Uterus (tissue), 2 donors: ENCODE measurements at regions not wholly inside any gene's neighbourhood (a gene's known extent, or its start where the extent isn't known, plus 50 kb on each side); places are given as distances from the start of the nearest gene placed in this dataset.

Source experiments
- POLR2A ChIP-seq, 2 donors: fragments of 450-650 bp; IDR thresholded peaks; one replicate each; pipeline ENCODE4 v1.6.1; 2016; ENCODE audit warnings: antibody characterized with exemption in 2 of 2, mild to moderate bottlenecking in 1 of 2, moderate library complexity in 1 of 2
- TF ChIP-seq, protein P1 (sequence below), 4 experiments: fragments of 200-600 bp in 2 of 4; fragments of 450-650 bp in 2 of 4; sonication (generic) in 2 of 4; IDR thresholded peaks; one replicate each; pipeline ENCODE4 v1.5.1; 2016 to 2019; ENCODE audit warnings: antibody characterized with exemption in 4 of 4, mild to moderate bottlenecking in 2 of 4, moderate library complexity in 1 of 4

GRCh38 chr22:23496445-23496833 lies 83.7 kb downstream of the IGLL1 start:
- TF ChIP-seq, protein P1, sequence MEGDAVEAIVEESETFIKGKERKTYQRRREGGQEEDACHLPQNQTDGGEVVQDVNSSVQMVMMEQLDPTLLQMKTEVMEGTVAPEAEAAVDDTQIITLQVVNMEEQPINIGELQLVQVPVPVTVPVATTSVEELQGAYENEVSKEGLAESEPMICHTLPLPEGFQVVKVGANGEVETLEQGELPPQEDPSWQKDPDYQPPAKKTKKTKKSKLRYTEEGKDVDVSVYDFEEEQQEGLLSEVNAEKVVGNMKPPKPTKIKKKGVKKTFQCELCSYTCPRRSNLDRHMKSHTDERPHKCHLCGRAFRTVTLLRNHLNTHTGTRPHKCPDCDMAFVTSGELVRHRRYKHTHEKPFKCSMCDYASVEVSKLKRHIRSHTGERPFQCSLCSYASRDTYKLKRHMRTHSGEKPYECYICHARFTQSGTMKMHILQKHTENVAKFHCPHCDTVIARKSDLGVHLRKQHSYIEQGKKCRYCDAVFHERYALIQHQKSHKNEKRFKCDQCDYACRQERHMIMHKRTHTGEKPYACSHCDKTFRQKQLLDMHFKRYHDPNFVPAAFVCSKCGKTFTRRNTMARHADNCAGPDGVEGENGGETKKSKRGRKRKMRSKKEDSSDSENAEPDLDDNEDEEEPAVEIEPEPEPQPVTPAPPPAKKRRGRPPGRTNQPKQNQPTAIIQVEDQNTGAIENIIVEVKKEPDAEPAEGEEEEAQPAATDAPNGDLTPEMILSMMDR (IDR thresholded peaks at IDR 0.05) = no peak
- no peak for TF ChIP-seq POLR2A (IDR thresholded peaks at IDR 0.05)
